ENCODE measurements at regions not wholly inside any gene's neighbourhood (a gene's known extent, or its start where the extent isn't known, plus 50 kb on each side); places are given as distances from the start of the nearest gene placed in this dataset.

GRCh38 chr4:53816561-53816960, 225.3 kb upstream of the LNX1 start:
- TF ChIP-seq ZNF132 (tag by site-specific recombination; IDR thresholded peaks at IDR 0.05; ENCODE audit: borderline replicate concordance) (no peak), PATZ1 (tag by site-specific recombination; IDR thresholded peaks at IDR 0.05) (no peak), ZNF629 (tag by site-specific recombination; IDR thresholded peaks at IDR 0.05) (no peak), KLF16 (tag by site-specific recombination; IDR thresholded peaks at IDR 0.05) (no peak), REST (tag by site-specific recombination; IDR thresholded peaks at IDR 0.05) (no peak), ZNF792 (tag by site-specific recombination; IDR thresholded peaks at IDR 0.05) (no peak), ZNF830 (tag by site-specific recombination; IDR thresholded peaks at IDR 0.05; ENCODE audit: low read depth) (no peak), REPIN1 (tag by site-specific recombination; IDR thresholded peaks at IDR 0.05; ENCODE audit: low read depth) (no peak), ZNF292 (tag by site-specific recombination; IDR thresholded peaks at IDR 0.05; ENCODE audit: borderline replicate concordance, low read depth) (no peak), ZNF202 (tag by site-specific recombination; IDR thresholded peaks at IDR 0.05; ENCODE audit: borderline replicate concordance) (no peak), ZNF140 (tag by site-specific recombination; IDR thresholded peaks at IDR 0.05) (no peak)
- TF ChIP-seq, protein P1, sequence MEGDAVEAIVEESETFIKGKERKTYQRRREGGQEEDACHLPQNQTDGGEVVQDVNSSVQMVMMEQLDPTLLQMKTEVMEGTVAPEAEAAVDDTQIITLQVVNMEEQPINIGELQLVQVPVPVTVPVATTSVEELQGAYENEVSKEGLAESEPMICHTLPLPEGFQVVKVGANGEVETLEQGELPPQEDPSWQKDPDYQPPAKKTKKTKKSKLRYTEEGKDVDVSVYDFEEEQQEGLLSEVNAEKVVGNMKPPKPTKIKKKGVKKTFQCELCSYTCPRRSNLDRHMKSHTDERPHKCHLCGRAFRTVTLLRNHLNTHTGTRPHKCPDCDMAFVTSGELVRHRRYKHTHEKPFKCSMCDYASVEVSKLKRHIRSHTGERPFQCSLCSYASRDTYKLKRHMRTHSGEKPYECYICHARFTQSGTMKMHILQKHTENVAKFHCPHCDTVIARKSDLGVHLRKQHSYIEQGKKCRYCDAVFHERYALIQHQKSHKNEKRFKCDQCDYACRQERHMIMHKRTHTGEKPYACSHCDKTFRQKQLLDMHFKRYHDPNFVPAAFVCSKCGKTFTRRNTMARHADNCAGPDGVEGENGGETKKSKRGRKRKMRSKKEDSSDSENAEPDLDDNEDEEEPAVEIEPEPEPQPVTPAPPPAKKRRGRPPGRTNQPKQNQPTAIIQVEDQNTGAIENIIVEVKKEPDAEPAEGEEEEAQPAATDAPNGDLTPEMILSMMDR (tag by site-specific recombination; IDR thresholded peaks at IDR 0.05), result no peak
